PC-3 (cell line): ENCODE measurements at regions not wholly inside any gene's neighbourhood (a gene's known extent, or its start where the extent isn't known, plus 50 kb on each side); places are given as distances from the start of the nearest gene placed in this dataset.

ENCODE experiments used
- CTCF ChIP-seq: fragments of 300-600 bp; sonication (generic); conservative IDR thresholded peaks from 2 replicates; pipeline ENCODE4 v1.5.1; 2017; ENCODE audit warnings: antibody characterized with exemption, low read depth, mild to moderate bottlenecking, low read length
- EZH2 ChIP-seq: fragments of 300-600 bp; sonication (generic); IDR thresholded peaks from one replicate; pipeline ENCODE4 v1.6.1; 2017; ENCODE audit warnings: antibody characterized with exemption, mild to moderate bottlenecking, low read length; ENCODE audit not compliant: unreplicated experiment
- EZH2phosphoT487 ChIP-seq: fragments of 300-600 bp; sonication (generic); IDR thresholded peaks from 2 replicates; pipeline ENCODE4 v1.6.1; 2018; ENCODE audit warnings: mild to moderate bottlenecking, antibody characterized with exemption, low read length, borderline replicate concordance

GRCh38 chr7:46636022-46636421 lies 715.0 kb upstream of the IGFBP3 start:
- TF ChIP-seq CTCF (no peak), EZH2 (no peak), EZH2phosphoT487 (no peak)
